ENCODE measurements at regions not wholly inside any gene's neighbourhood (a gene's known extent, or its start where the extent isn't known, plus 50 kb on each side); places are given as distances from the start of the nearest gene placed in this dataset.

- no peaks in the 10 kb centered on the region for H3K9me3 ChIP-seq (ENCODE audit: control insufficient read depth in 2 of 2, insufficient read depth in 1 of 2, low read length in 1 of 2)
- H3K27me3 ChIP-seq (ENCODE audit: control insufficient read depth in 2 of 2, insufficient read depth in 1 of 2, low read length in 1 of 2): no peaks in the 10 kb centered on the region
- H3K36me3 ChIP-seq (ENCODE audit: control insufficient read depth in 2 of 2, insufficient read depth in 2 of 2, low read length in 1 of 2): no peaks in the 10 kb centered on the region
- no peak overlapping the region for H3K4me3 ChIP-seq (ENCODE audit: low read length in 2 of 2)
- WGBS: 98% methylated on average over 1 of the region's 1 CpG
- H3K27ac ChIP-seq (ENCODE audit: low read depth in 1 of 2, low read length in 1 of 2): no peak overlapping the region
- DNase-seq (ENCODE audit: low read depth in 6 of 9, low spot score in 9 of 9): no peak
- no peaks in the 10 kb centered on the region for H3K4me1 ChIP-seq (ENCODE audit: control insufficient read depth in 2 of 2, insufficient read depth in 2 of 2, low read length in 2 of 2)
Observed at GRCh38 chr3:106277731-106278130, 408.9 kb upstream of the CBLB start.

DNA sequence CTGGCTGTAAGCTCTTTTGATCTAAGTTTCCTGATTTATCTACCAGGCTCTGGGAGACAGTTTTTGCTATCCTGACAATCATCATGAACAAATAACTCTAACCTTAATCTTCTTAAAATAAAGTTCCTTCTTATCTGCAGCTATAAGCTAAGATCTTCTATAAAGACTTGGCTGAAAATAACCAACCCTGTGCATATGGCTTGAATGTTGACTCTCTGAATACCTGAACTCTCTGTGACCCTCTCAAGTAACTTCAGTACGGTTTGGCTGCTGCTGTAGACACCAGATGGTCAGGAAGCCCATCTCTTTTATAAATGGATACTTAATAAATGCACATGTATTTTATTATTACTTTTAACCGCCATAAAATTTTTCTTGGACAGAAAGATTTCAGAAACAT lies 412.4 kb upstream of the CBLB start:
- no peaks in the 10 kb centered on the region for H3K9me3 ChIP-seq (ENCODE audit: control insufficient read depth in 2 of 2, insufficient read depth in 1 of 2, low read length in 1 of 2)
- WGBS: 42% methylated on average over 2 of the region's 2 CpGs
- no peak overlapping the region for H3K4me3 ChIP-seq (ENCODE audit: low read length in 2 of 2)
- no peak overlapping the region for H3K27ac ChIP-seq (ENCODE audit: low read depth in 1 of 2, low read length in 1 of 2)
- no peak for DNase-seq (ENCODE audit: low read depth in 6 of 9, low spot score in 9 of 9)
- H3K4me1 ChIP-seq (ENCODE audit: control insufficient read depth in 2 of 2, insufficient read depth in 2 of 2, low read length in 2 of 2): no peaks in the 10 kb centered on the region
- H3K27me3 ChIP-seq (ENCODE audit: control insufficient read depth in 2 of 2, insufficient read depth in 1 of 2, low read length in 1 of 2): no peaks in the 10 kb centered on the region
- no peaks in the 10 kb centered on the region for H3K36me3 ChIP-seq (ENCODE audit: control insufficient read depth in 2 of 2, insufficient read depth in 2 of 2, low read length in 1 of 2)

DNA sequence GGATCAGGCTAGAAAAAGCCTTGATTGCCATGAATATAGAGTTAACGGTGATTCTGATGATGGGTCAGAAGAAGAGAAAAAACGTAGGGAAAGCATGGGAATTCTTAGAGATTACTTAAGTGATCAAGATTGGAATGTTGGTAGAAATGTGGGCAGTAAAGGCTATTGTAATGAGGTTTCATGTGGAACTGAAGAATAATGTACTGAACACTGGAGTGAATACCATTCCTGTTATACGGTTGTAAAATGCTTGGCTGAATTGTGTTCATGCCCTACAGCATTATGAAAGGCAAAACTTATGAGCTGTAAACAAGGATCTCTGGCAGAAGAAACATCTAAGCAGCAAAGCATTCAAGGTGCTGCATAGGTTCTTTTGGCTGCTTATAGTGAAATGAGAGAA lies 414.1 kb upstream of the CBLB start:
- DNase-seq (ENCODE audit: low read depth in 6 of 9, low spot score in 9 of 9): no peak
- Histone ChIP-seq H3K9me3 (ENCODE audit: control insufficient read depth in 2 of 2, insufficient read depth in 1 of 2, low read length in 1 of 2) (no peaks in the 10 kb centered on the region), H3K27ac (ENCODE audit: low read depth in 1 of 2, low read length in 1 of 2) (no peak overlapping the region), H3K4me1 (ENCODE audit: control insufficient read depth in 2 of 2, insufficient read depth in 2 of 2, low read length in 2 of 2) (no peaks in the 10 kb centered on the region), H3K36me3 (ENCODE audit: control insufficient read depth in 2 of 2, insufficient read depth in 2 of 2, low read length in 1 of 2) (no peaks in the 10 kb centered on the region), H3K27me3 (ENCODE audit: control insufficient read depth in 2 of 2, insufficient read depth in 1 of 2, low read length in 1 of 2) (no peaks in the 10 kb centered on the region), H3K4me3 (ENCODE audit: low read length in 2 of 2) (no peak overlapping the region)
- 97% methylated on average over 3 of the region's 3 CpGs for WGBS

DNA sequence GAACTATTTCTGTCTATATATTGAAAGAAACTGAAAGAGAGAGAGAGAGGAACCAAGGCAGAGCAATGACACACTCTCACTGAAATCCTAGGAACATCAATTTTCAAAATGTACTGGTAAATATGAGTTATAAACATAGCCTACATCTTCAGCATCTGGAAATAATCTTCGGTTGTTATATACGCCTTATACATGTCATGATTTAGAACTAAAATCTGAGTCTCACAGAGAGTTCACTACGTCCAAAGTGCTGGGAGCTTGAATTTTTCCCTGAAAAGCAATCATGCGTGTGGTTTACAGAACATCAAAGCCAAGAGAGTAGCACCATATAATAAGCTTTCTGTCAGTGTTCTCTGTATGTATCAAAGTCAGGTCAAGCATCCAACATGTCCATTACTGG lies 420.0 kb upstream of the CBLB start:
- H3K27me3 ChIP-seq (ENCODE audit: control insufficient read depth in 2 of 2, insufficient read depth in 1 of 2, low read length in 1 of 2): no peaks in the 10 kb centered on the region
- H3K4me1 ChIP-seq (ENCODE audit: control insufficient read depth in 2 of 2, insufficient read depth in 2 of 2, low read length in 2 of 2): no peaks in the 10 kb centered on the region
- no peak overlapping the region for H3K4me3 ChIP-seq (ENCODE audit: low read length in 2 of 2)
- DNase-seq (ENCODE audit: low read depth in 6 of 9, low spot score in 9 of 9): no peak
- no peaks in the 10 kb centered on the region for H3K36me3 ChIP-seq (ENCODE audit: control insufficient read depth in 2 of 2, insufficient read depth in 2 of 2, low read length in 1 of 2)
- no peak overlapping the region for H3K27ac ChIP-seq (ENCODE audit: low read depth in 1 of 2, low read length in 1 of 2)
- H3K9me3 ChIP-seq (ENCODE audit: control insufficient read depth in 2 of 2, insufficient read depth in 1 of 2, low read length in 1 of 2): no peaks in the 10 kb centered on the region
- 94% methylated on average over 4 of the region's 4 CpGs for WGBS

DNA sequence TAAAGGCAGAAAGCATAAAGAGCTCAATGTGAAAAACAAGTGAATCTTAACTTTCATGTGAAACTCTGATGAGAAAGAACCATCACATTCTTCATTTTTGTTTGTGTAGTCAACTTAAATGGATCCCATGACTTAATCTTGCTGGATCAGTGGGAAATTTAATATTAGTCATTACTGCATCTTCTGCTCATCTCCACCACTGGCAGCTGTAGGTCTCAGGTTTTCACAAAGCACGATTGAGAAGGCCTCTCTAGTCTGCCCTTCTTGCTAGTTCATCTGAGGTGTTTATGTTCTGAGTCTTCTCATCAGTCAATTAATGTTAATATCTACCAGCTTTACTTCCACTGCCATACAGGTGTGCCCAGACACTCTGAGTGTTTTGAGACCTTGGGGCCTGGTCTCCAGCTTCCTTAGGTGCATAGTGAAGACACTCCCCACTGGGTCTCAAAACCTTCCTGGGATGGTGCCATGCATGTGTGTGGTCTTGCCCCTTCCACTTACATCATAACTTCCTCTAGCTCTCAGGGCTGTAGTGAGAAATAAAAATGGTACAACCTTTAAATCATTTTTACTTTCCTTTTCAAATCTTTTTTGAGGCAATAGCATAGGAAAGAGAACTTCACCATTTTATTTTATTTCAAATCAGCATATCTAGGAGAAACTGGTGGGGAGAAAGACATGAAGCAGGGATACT lies 421.6 kb upstream of the CBLB start:
- WGBS: 90% methylated on average over 1 of the region's 1 CpG
- no peak for DNase-seq (ENCODE audit: low read depth in 6 of 9, low spot score in 9 of 9)
- no peaks in the 10 kb centered on the region for H3K27me3 ChIP-seq (ENCODE audit: control insufficient read depth in 2 of 2, insufficient read depth in 1 of 2, low read length in 1 of 2)
- no peaks in the 10 kb centered on the region for H3K36me3 ChIP-seq (ENCODE audit: control insufficient read depth in 2 of 2, insufficient read depth in 2 of 2, low read length in 1 of 2)
- H3K9me3 ChIP-seq (ENCODE audit: control insufficient read depth in 2 of 2, insufficient read depth in 1 of 2, low read length in 1 of 2): no peaks in the 10 kb centered on the region
- no peak overlapping the region for H3K4me3 ChIP-seq (ENCODE audit: low read length in 2 of 2)
- no peak overlapping the region for H3K27ac ChIP-seq (ENCODE audit: low read depth in 1 of 2, low read length in 1 of 2)
- no peaks in the 10 kb centered on the region for H3K4me1 ChIP-seq (ENCODE audit: control insufficient read depth in 2 of 2, insufficient read depth in 2 of 2, low read length in 2 of 2)

DNA sequence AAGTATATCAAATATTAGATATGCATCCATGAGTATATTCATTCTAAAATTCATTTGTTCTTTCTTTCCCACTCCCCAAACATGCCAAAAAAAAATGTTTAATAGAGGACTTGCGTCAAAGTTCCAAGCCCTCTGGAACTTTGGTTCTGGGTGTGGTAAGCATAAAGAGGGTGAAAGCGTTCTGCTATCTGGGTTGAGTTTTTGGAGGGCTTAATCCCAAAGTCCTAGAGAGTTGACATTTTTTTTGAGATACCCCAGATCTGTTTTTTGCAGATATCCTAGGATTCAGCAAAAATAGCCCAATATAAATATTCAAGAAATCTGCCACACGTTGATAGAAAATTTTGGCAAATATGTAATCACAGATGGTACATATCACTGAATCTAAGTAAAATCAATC lies 424.3 kb upstream of the CBLB start:
- H3K4me1 ChIP-seq (ENCODE audit: control insufficient read depth in 2 of 2, insufficient read depth in 2 of 2, low read length in 2 of 2): no peaks in the 10 kb centered on the region
- no peak for DNase-seq (ENCODE audit: low read depth in 6 of 9, low spot score in 9 of 9)
- no peaks in the 10 kb centered on the region for H3K27me3 ChIP-seq (ENCODE audit: control insufficient read depth in 2 of 2, insufficient read depth in 1 of 2, low read length in 1 of 2)
- H3K4me3 ChIP-seq (ENCODE audit: low read length in 2 of 2): no peak overlapping the region
- H3K9me3 ChIP-seq (ENCODE audit: control insufficient read depth in 2 of 2, insufficient read depth in 1 of 2, low read length in 1 of 2): no peaks in the 10 kb centered on the region
- H3K27ac ChIP-seq (ENCODE audit: low read depth in 1 of 2, low read length in 1 of 2): no peak overlapping the region
- H3K36me3 ChIP-seq (ENCODE audit: control insufficient read depth in 2 of 2, insufficient read depth in 2 of 2, low read length in 1 of 2): no peaks in the 10 kb centered on the region
- WGBS: 96% methylated on average over 3 of the region's 3 CpGs

- Histone ChIP-seq H3K9me3 (ENCODE audit: control insufficient read depth in 2 of 2, insufficient read depth in 1 of 2, low read length in 1 of 2) (no peaks in the 10 kb centered on the region), H3K36me3 (ENCODE audit: control insufficient read depth in 2 of 2, insufficient read depth in 2 of 2, low read length in 1 of 2) (no peaks in the 10 kb centered on the region), H3K27me3 (ENCODE audit: control insufficient read depth in 2 of 2, insufficient read depth in 1 of 2, low read length in 1 of 2) (no peaks in the 10 kb centered on the region), H3K27ac (ENCODE audit: low read depth in 1 of 2, low read length in 1 of 2) (no peak overlapping the region), H3K4me1 (ENCODE audit: control insufficient read depth in 2 of 2, insufficient read depth in 2 of 2, low read length in 2 of 2) (no peaks in the 10 kb centered on the region), H3K4me3 (ENCODE audit: low read length in 2 of 2) (no peak overlapping the region)
- DNase-seq (ENCODE audit: low read depth in 6 of 9, low spot score in 9 of 9): no peak
Observed at GRCh38 chr3:106294121-106294520, 425.3 kb upstream of the CBLB start.

DNA sequence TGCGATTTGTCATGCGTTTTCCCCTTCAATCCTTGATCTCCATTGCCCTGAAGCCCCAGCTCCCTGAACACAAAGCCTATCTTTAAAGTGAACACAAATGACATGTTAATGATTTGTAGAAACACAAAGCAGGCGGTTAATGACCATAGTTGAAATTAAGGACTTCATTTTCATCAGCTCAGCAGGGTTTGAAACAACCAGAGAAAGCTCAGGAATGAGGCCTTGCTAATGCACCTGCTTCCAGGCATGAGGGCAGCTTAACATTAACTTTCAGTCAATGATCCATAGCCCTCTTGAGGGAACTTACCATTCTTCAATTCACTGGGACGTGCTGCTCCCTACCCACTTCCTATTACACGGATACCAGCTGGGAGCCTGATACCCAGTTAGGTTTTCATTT lies 427.2 kb upstream of the CBLB start:
- 96% methylated on average over 5 of the region's 5 CpGs for WGBS
- Histone ChIP-seq H3K9me3 (ENCODE audit: control insufficient read depth in 2 of 2, insufficient read depth in 1 of 2, low read length in 1 of 2) (no peaks in the 10 kb centered on the region), H3K4me3 (ENCODE audit: low read length in 2 of 2) (no peak overlapping the region)

DNA sequence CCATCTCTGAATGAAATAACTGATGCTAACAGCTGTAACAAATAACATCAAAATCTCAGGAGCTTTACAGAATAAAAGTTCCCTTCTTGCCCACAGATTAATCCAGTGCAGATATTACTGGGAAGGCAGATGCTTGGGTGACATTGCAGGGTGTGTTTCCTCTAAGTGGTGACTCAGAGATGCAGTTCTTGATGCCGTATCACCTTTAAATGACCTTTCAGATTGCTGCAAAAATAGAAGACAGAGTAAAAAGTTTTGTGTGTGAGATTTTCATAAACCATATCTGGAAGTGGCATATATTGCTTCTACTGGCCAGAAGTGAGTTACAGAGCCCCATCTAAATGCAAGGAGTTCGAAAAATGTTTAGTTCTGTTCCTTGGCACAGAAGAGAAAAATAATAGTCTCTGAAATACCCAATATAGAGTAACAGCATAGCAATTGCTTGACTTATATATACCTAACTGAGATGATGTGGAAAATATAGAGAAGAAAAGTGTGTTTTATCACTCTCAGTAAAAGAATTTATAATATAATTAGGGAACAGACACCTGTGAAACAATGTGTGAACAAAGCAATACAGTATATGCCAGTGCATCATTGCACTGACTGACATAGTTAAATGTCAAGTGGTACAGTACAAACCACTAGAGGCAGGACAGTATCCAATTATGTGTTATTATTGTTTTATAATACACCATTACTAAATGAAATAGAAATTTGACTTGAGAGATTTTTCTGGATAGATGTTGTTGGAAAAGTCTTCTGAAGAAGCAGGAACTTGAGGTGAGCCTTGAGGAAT lies 430.7 kb upstream of the CBLB start:
- WGBS: 66% methylated on average over 2 of the region's 2 CpGs
- no peaks in the 10 kb centered on the region for H3K36me3 ChIP-seq (ENCODE audit: control insufficient read depth in 2 of 2, insufficient read depth in 2 of 2, low read length in 1 of 2)
- no peaks in the 10 kb centered on the region for H3K9me3 ChIP-seq (ENCODE audit: control insufficient read depth in 2 of 2, insufficient read depth in 1 of 2, low read length in 1 of 2)
- peaks cover 0 to 5% of the 10 kb centered on the region in 2 donors for H3K4me1 ChIP-seq (ENCODE audit: control insufficient read depth in 2 of 2, insufficient read depth in 2 of 2, low read length in 2 of 2)
- DNase-seq (ENCODE audit: low read depth in 6 of 9, low spot score in 9 of 9): no peak
- H3K27ac ChIP-seq (ENCODE audit: low read depth in 1 of 2, low read length in 1 of 2): no peak overlapping the region
- no peak overlapping the region for H3K4me3 ChIP-seq (ENCODE audit: low read length in 2 of 2)
- H3K27me3 ChIP-seq (ENCODE audit: control insufficient read depth in 2 of 2, insufficient read depth in 1 of 2, low read length in 1 of 2): no peaks in the 10 kb centered on the region

More for the DNA sequence above, 427.2 kb upstream of the CBLB start:
- H3K27me3 ChIP-seq (ENCODE audit: control insufficient read depth in 2 of 2, insufficient read depth in 1 of 2, low read length in 1 of 2): no peaks in the 10 kb centered on the region
- DNase-seq (ENCODE audit: low read depth in 6 of 9, low spot score in 9 of 9): no peak
- no peaks in the 10 kb centered on the region for H3K36me3 ChIP-seq (ENCODE audit: control insufficient read depth in 2 of 2, insufficient read depth in 2 of 2, low read length in 1 of 2)
- H3K27ac ChIP-seq (ENCODE audit: low read depth in 1 of 2, low read length in 1 of 2): no peak overlapping the region
- no peaks in the 10 kb centered on the region for H3K4me1 ChIP-seq (ENCODE audit: control insufficient read depth in 2 of 2, insufficient read depth in 2 of 2, low read length in 2 of 2)
